Skeletal muscle cell (primary cell): ENCODE measurements at regions not wholly inside any gene's neighbourhood (a gene's known extent, or its start where the extent isn't known, plus 50 kb on each side); places are given as distances from the start of the nearest gene placed in this dataset.

Experiments
- DNase-seq: peaks from one replicate; pipeline ENCODE4 v3.0.0-alpha.2; 2010; ENCODE audit warnings: low read depth
- H3K4me3 ChIP-seq: 2 replicates; pipeline ENCODE4 v1.5.1; 2011; ENCODE audit warnings: low read depth, mild to moderate bottlenecking, control low read depth, low read length, moderate library complexity

GRCh38 chr9:87333802-87334201 is 163.9 kb upstream of the DAPK1 start:
- no peak for DNase-seq

GRCh38 chr9:87334366-87334765 is 163.3 kb upstream of the DAPK1 start:
- H3K4me3 ChIP-seq: no peak overlapping the region
- DNase-seq: no peak

More at GRCh38 chr9:87333802-87334201, 163.9 kb upstream of the DAPK1 start:
- H3K4me3 ChIP-seq: no peak overlapping the region

GRCh38 chr9:87336407-87336806 is 161.3 kb upstream of the DAPK1 start:
- DNase-seq: no peak
- H3K4me3 ChIP-seq: no peak overlapping the region

GRCh38 chr9:87336914-87337333 is 160.7 kb upstream of the DAPK1 start:
- DNase-seq: peak; percentile 54
- H3K4me3 ChIP-seq: peak overlapping the region; percentile 20

GRCh38 chr9:87337335-87338087 is 160.2 kb upstream of the DAPK1 start:
- no peak for DNase-seq
- H3K4me3 ChIP-seq: peak overlapping the region; percentile 20

- H3K4me3 ChIP-seq: no peak overlapping the region
- no peak for DNase-seq
Measured at GRCh38 chr9:87338088-87338989, 159.3 kb upstream of the DAPK1 start.

- no peak overlapping the region for H3K4me3 ChIP-seq
- DNase-seq: no peak
Measured at GRCh38 chr9:87340391-87340790, 157.3 kb upstream of the DAPK1 start.

- DNase-seq: no peak
Measured at GRCh38 chr9:87342743-87343142, 154.9 kb upstream of the DAPK1 start.

GRCh38 chr9:87343816-87344430 is 153.7 kb upstream of the DAPK1 start:
- no peak for DNase-seq
- H3K4me3 ChIP-seq: no peak overlapping the region

More at GRCh38 chr9:87342743-87343142, 154.9 kb upstream of the DAPK1 start:
- H3K4me3 ChIP-seq: no peak overlapping the region

- H3K4me3 ChIP-seq: no peak overlapping the region
- no peak for DNase-seq
Measured at GRCh38 chr9:87346061-87346665, 151.5 kb upstream of the DAPK1 start.

- no peak for DNase-seq
- no peak overlapping the region for H3K4me3 ChIP-seq
Measured at GRCh38 chr9:87350915-87351314, 146.8 kb upstream of the DAPK1 start.

GRCh38 chr9:87353301-87353700 is 144.4 kb upstream of the DAPK1 start:
- no peak for DNase-seq
- no peak overlapping the region for H3K4me3 ChIP-seq

GRCh38 chr9:87354147-87354546 is 143.5 kb upstream of the DAPK1 start:
- DNase-seq: no peak
- H3K4me3 ChIP-seq: no peak overlapping the region

- DNase-seq: no peak
- no peak overlapping the region for H3K4me3 ChIP-seq
Measured at GRCh38 chr9:87357600-87357999, 140.1 kb upstream of the DAPK1 start.

- no peak for DNase-seq
- H3K4me3 ChIP-seq: no peak overlapping the region
Measured at GRCh38 chr9:87359264-87359663, 138.4 kb upstream of the DAPK1 start.

GRCh38 chr9:87359958-87360601 is 137.6 kb upstream of the DAPK1 start:
- no peak overlapping the region for H3K4me3 ChIP-seq
- DNase-seq: no peak

- no peak for DNase-seq
- no peak overlapping the region for H3K4me3 ChIP-seq
Measured at GRCh38 chr9:87370049-87370685, 127.5 kb upstream of the DAPK1 start.

- DNase-seq: no peak
- no peak overlapping the region for H3K4me3 ChIP-seq
Measured at GRCh38 chr9:87371795-87372355, 125.8 kb upstream of the DAPK1 start.
